Stomach (tissue), 4 donors: ENCODE measurements at regions not wholly inside any gene's neighbourhood (a gene's known extent, or its start where the extent isn't known, plus 50 kb on each side); places are given as distances from the start of the nearest gene placed in this dataset.
"Not testable (repeated sequence)": the region's sequence is repeated elsewhere in the genome, so short reads cannot be mapped to it uniquely, and the experiment has no call there.

ENCODE experiments used
- POLR2A ChIP-seq, 4 donors: fragments of 450-650 bp; IDR thresholded peaks; one replicate each; pipeline ENCODE4 v1.6.1; 2016; ENCODE audit warnings: antibody characterized with exemption in 4 of 4, control low read depth in 2 of 4, mild to moderate bottlenecking in 1 of 4, moderate library complexity in 1 of 4
- POLR2AphosphoS5 ChIP-seq, 3 donors: sonication (generic); formaldehyde crosslinking; IDR thresholded peaks; one replicate each; pipeline ENCODE4 v1.6.1; 2016; ENCODE audit warnings: antibody characterized with exemption in 3 of 3
- TF ChIP-seq, protein P1 (sequence below), 7 experiments: fragments of 450-650 bp in 4 of 7; fragments of 200-600 bp in 3 of 7; sonication (generic) in 3 of 7; IDR thresholded peaks; one replicate each; pipeline ENCODE4 v1.5.1; 2016 to 2019; ENCODE audit warnings: antibody characterized with exemption in 7 of 7, control low read depth in 2 of 7, mild to moderate bottlenecking in 1 of 7

DNA sequence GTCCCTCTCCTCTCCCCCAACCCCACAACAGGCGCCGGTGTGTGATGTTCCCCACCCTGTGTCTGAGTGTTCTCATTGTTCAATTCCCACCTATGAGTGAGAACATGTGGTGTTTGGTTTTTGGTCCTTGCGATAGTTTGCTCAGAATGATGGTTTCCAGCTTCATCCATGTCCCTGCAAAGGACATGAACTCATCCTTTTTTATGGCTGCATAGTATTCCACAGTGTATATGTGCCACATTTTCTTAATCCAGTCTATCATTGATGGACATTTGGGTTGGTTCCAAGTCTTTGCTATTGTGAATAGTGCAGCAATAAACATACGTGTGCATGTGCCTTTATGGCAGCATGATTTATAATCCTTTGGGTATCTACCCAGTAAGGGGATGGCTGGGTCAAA, 90.5 kb upstream of the CTBP2 start:
- not testable (repeated sequence) for TF ChIP-seq POLR2A, POLR2AphosphoS5 (IDR thresholded peaks at IDR 0.05)
- TF ChIP-seq, protein P1, sequence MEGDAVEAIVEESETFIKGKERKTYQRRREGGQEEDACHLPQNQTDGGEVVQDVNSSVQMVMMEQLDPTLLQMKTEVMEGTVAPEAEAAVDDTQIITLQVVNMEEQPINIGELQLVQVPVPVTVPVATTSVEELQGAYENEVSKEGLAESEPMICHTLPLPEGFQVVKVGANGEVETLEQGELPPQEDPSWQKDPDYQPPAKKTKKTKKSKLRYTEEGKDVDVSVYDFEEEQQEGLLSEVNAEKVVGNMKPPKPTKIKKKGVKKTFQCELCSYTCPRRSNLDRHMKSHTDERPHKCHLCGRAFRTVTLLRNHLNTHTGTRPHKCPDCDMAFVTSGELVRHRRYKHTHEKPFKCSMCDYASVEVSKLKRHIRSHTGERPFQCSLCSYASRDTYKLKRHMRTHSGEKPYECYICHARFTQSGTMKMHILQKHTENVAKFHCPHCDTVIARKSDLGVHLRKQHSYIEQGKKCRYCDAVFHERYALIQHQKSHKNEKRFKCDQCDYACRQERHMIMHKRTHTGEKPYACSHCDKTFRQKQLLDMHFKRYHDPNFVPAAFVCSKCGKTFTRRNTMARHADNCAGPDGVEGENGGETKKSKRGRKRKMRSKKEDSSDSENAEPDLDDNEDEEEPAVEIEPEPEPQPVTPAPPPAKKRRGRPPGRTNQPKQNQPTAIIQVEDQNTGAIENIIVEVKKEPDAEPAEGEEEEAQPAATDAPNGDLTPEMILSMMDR (IDR thresholded peaks at IDR 0.05) = not testable (repeated sequence)
